ENCODE measurements at regions not wholly inside any gene's neighbourhood (a gene's known extent, or its start where the extent isn't known, plus 50 kb on each side); places are given as distances from the start of the nearest gene placed in this dataset.
"Not testable (repeated sequence)": the region's sequence is repeated elsewhere in the genome, so short reads cannot be mapped to it uniquely, and the experiment has no call there.

- H3K27ac ChIP-seq (ENCODE audit: low read length); H3K4me1 ChIP-seq (ENCODE audit: insufficient read depth, low read length); H3K9ac ChIP-seq (ENCODE audit: low read depth, low read length); H3K9me3 ChIP-seq (ENCODE audit: insufficient read depth, low read depth, low read length); H3K36me3 ChIP-seq (ENCODE audit: insufficient read depth, low read depth, low read length); H3K4me3 ChIP-seq (ENCODE audit: low read length); H3K27me3 ChIP-seq (ENCODE audit: insufficient read depth, low read length): not testable (repeated sequence)
Measured at GRCh38 chr16:21487956-21488355, 111.4 kb upstream of the METTL9 start.

DNA sequence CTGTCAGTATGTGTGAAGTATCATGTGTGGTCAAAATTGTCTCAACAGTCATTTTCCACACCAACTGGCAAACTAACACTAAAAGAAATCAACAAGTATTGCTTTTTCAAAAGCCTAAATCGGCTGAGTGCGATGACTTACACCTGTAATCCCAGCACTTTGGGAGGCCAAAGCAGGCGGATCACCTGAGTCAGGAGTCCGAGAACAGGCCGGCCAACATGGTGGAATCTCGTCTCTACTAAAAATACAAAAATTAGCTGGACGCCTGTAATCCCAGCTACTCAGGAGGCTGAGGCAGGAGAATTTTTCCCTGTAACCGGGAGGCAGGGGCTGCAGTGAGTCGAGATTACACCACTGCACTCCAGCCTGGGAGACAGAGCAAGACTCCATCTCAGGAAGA lies 100.3 kb upstream of the METTL9 start:
- H3K4me1 ChIP-seq (ENCODE audit: insufficient read depth, low read length); H3K27me3 ChIP-seq (ENCODE audit: insufficient read depth, low read length); H3K9ac ChIP-seq (ENCODE audit: low read depth, low read length); H3K27ac ChIP-seq (ENCODE audit: low read length); H3K36me3 ChIP-seq (ENCODE audit: insufficient read depth, low read depth, low read length); H3K4me3 ChIP-seq (ENCODE audit: low read length); H3K9me3 ChIP-seq (ENCODE audit: insufficient read depth, low read depth, low read length): not testable (repeated sequence)

GRCh38 chr16:21501223-21501868 lies 98.0 kb upstream of the METTL9 start:
- H3K9me3 ChIP-seq (ENCODE audit: insufficient read depth, low read depth, low read length); H3K27me3 ChIP-seq (ENCODE audit: insufficient read depth, low read length); H3K36me3 ChIP-seq (ENCODE audit: insufficient read depth, low read depth, low read length); H3K27ac ChIP-seq (ENCODE audit: low read length); H3K4me1 ChIP-seq (ENCODE audit: insufficient read depth, low read length); H3K9ac ChIP-seq (ENCODE audit: low read depth, low read length): not testable (repeated sequence)
- peak overlapping the region; percentile 73; the same call in 1 of the 2 replicates for H3K4me3 ChIP-seq (ENCODE audit: low read length)

GRCh38 chr16:21501869-21502667 lies 97.3 kb upstream of the METTL9 start:
- H3K36me3 ChIP-seq (ENCODE audit: insufficient read depth, low read depth, low read length) = 0 out of 2 replicates have a peak, but pooled peaks cover 8% of the 10 kb centered on the region
- no peaks in the 10 kb centered on the region for H3K4me1 ChIP-seq (ENCODE audit: insufficient read depth, low read length)
- no peaks in the 10 kb centered on the region for H3K27me3 ChIP-seq (ENCODE audit: insufficient read depth, low read length)
- no peak overlapping the region for H3K27ac ChIP-seq (ENCODE audit: low read length)
- no peaks in the 10 kb centered on the region for H3K9me3 ChIP-seq (ENCODE audit: insufficient read depth, low read depth, low read length)
- H3K9ac ChIP-seq (ENCODE audit: low read depth, low read length) = peak overlapping the region; percentile 80; the same call in 1 of the 2 replicates
- peak overlapping the region; percentile 73 for H3K4me3 ChIP-seq (ENCODE audit: low read length)

DNA sequence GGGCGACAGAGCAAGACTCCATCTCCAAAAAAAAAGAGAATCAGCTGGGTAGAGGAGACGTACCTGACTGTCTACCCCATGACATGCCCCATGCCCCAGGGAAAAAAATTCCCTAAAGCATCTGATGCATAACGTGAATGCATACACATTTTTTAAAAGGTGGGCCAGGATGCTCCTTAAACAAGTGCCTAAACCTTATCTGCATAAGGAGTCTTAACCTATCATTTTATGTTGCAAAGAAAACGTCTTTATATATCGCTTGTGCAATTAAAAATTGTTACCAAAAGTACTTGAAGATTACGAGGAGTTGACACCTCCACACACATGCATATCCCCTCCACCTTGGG lies 95.8 kb upstream of the METTL9 start:
- not testable (repeated sequence) for H3K9ac ChIP-seq (ENCODE audit: low read depth, low read length); H3K27ac ChIP-seq (ENCODE audit: low read length); H3K4me1 ChIP-seq (ENCODE audit: insufficient read depth, low read length); H3K4me3 ChIP-seq (ENCODE audit: low read length); H3K9me3 ChIP-seq (ENCODE audit: insufficient read depth, low read depth, low read length); H3K27me3 ChIP-seq (ENCODE audit: insufficient read depth, low read length)
- H3K36me3 ChIP-seq (ENCODE audit: insufficient read depth, low read depth, low read length) = peaks cover 17% of the 10 kb centered on the region; the same call in 1 of the 2 replicates

- H3K9ac ChIP-seq (ENCODE audit: low read depth, low read length); H3K27me3 ChIP-seq (ENCODE audit: insufficient read depth, low read length); H3K4me3 ChIP-seq (ENCODE audit: low read length); H3K9me3 ChIP-seq (ENCODE audit: insufficient read depth, low read depth, low read length); H3K4me1 ChIP-seq (ENCODE audit: insufficient read depth, low read length); H3K27ac ChIP-seq (ENCODE audit: low read length): not testable (repeated sequence)
- H3K36me3 ChIP-seq (ENCODE audit: insufficient read depth, low read depth, low read length) = peaks cover 21% of the 10 kb centered on the region; the same call in 1 of the 2 replicates
Measured at GRCh38 chr16:21503941-21504832, 95.2 kb upstream of the METTL9 start.

GRCh38 chr16:21505751-21506520 lies 93.4 kb upstream of the METTL9 start:
- H3K27ac ChIP-seq (ENCODE audit: low read length); H3K4me3 ChIP-seq (ENCODE audit: low read length); H3K9me3 ChIP-seq (ENCODE audit: insufficient read depth, low read depth, low read length); H3K9ac ChIP-seq (ENCODE audit: low read depth, low read length); H3K4me1 ChIP-seq (ENCODE audit: insufficient read depth, low read length); H3K27me3 ChIP-seq (ENCODE audit: insufficient read depth, low read length): not testable (repeated sequence)
- peaks cover 31% of the 10 kb centered on the region; the same call in 1 of the 2 replicates for H3K36me3 ChIP-seq (ENCODE audit: insufficient read depth, low read depth, low read length)

GRCh38 chr16:21506857-21507456 lies 92.4 kb upstream of the METTL9 start:
- not testable (repeated sequence) for H3K27ac ChIP-seq (ENCODE audit: low read length); H3K27me3 ChIP-seq (ENCODE audit: insufficient read depth, low read length); H3K4me1 ChIP-seq (ENCODE audit: insufficient read depth, low read length); H3K9me3 ChIP-seq (ENCODE audit: insufficient read depth, low read depth, low read length); H3K4me3 ChIP-seq (ENCODE audit: low read length); H3K9ac ChIP-seq (ENCODE audit: low read depth, low read length)
- H3K36me3 ChIP-seq (ENCODE audit: insufficient read depth, low read depth, low read length) = peaks cover 31% of the 10 kb centered on the region; the same call in 1 of the 2 replicates

GRCh38 chr16:21507631-21508305 lies 91.6 kb upstream of the METTL9 start:
- H3K4me3 ChIP-seq (ENCODE audit: low read length); H3K9me3 ChIP-seq (ENCODE audit: insufficient read depth, low read depth, low read length); H3K27ac ChIP-seq (ENCODE audit: low read length); H3K27me3 ChIP-seq (ENCODE audit: insufficient read depth, low read length); H3K9ac ChIP-seq (ENCODE audit: low read depth, low read length); H3K4me1 ChIP-seq (ENCODE audit: insufficient read depth, low read length): not testable (repeated sequence)
- H3K36me3 ChIP-seq (ENCODE audit: insufficient read depth, low read depth, low read length) = peaks cover 39% of the 10 kb centered on the region

- H3K9ac ChIP-seq (ENCODE audit: low read depth, low read length); H3K27me3 ChIP-seq (ENCODE audit: insufficient read depth, low read length); H3K9me3 ChIP-seq (ENCODE audit: insufficient read depth, low read depth, low read length); H3K27ac ChIP-seq (ENCODE audit: low read length); H3K4me1 ChIP-seq (ENCODE audit: insufficient read depth, low read length); H3K4me3 ChIP-seq (ENCODE audit: low read length): not testable (repeated sequence)
- H3K36me3 ChIP-seq (ENCODE audit: insufficient read depth, low read depth, low read length) = peaks cover 42% of the 10 kb centered on the region
Measured at GRCh38 chr16:21508661-21509436, 90.5 kb upstream of the METTL9 start.

Data from iPS-20b (cell line).